ENCODE measurements at regions not wholly inside any gene's neighbourhood (a gene's known extent, or its start where the extent isn't known, plus 50 kb on each side); places are given as distances from the start of the nearest gene placed in this dataset.

GRCh38 chr15:97237160-97237559, 723.3 kb upstream of the ARRDC4 start:
- Histone ChIP-seq H3K9me3 (ENCODE audit: low read length) (no peaks in the 10 kb centered on the region), H3K4me2 (ENCODE audit: low read depth, low read length) (no peak overlapping the region), H3K4me1 (ENCODE audit: insufficient read depth, low read length) (no peaks in the 10 kb centered on the region), H3K27ac (ENCODE audit: extremely low read length, insufficient read depth, low read length) (no peak overlapping the region), H4K20me1 (ENCODE audit: insufficient read depth, low read length) (no peaks in the 10 kb centered on the region), H3K27me3 (ENCODE audit: control insufficient read depth in 1 of 2, insufficient read depth in 2 of 2, low read length in 2 of 2) (no peaks in the 10 kb centered on the region), H3K4me3 (replicated peaks in 1 of 3; ENCODE audit: insufficient read depth in 1 of 3, low read depth in 2 of 3, low read length in 3 of 3) (no peak overlapping the region), H3K79me2 (ENCODE audit: insufficient read depth, low read length) (no peaks in the 10 kb centered on the region), H2AFZ (ENCODE audit: low read length) (no peak overlapping the region), H3K36me3 (replicated peaks in 1 of 2; ENCODE audit: control insufficient read depth in 1 of 2, insufficient read depth in 2 of 2, low read length in 2 of 2) (no peaks in the 10 kb centered on the region), H3K9ac (ENCODE audit: insufficient read depth, low read depth, low read length) (no peak overlapping the region)
- ChIA-PET POLR2A (no interaction called here), CTCF (ENCODE audit: low intra/inter-chr PET ratio, low total read pairs) (no interaction called here)
- no peak for DNase-seq (ENCODE audit: low spot score)
- intact Hi-C loops (cut with micrococcal nuclease; ENCODE audit: unreplicated experiment) (loop anchor here (5.0 to 10.0 kb wide), 3 partner anchors 520 to 1472 kb away; no protein-coding TSS in a partner anchor), in situ Hi-C loops (cut with HindIII; ENCODE audit: extremely low pct_ligation_motif_present, low pct_unique_long_range_greater_than_20kb) (loop anchor here (10.0 to 25.0 kb wide), 2 partner anchors 900 to 1972 kb away; partner anchors contain the start of gene NR2F2)
- FAIRE-seq, result no peak
- no peak for TF ChIP-seq ZNF776 (CRISPR knock-in tag; IDR thresholded peaks at IDR 0.05)
- TF ChIP-seq REST (IDR thresholded peaks at IDR 0.05; ENCODE audit: borderline replicate concordance in 1 of 2, low read depth in 1 of 2, low read length in 2 of 2), result no peak
- no peak for TF ChIP-seq STAT5B (CRISPR knock-in tag; IDR thresholded peaks at IDR 0.05)
- TF ChIP-seq SKIL (CRISPR knock-in tag; IDR thresholded peaks at IDR 0.05; ENCODE audit: borderline replicate concordance), result no peak
- no peak for TF ChIP-seq ZNF18 (CRISPR knock-in tag; IDR thresholded peaks at IDR 0.05; ENCODE audit: insufficient replicate concordance)
- no peak for ATAC-seq
- BruUV-seq (replicated peaks), result no TSS peak
- WGBS (ENCODE audit: low lambda C conversion rate), result 20% methylated on average over 6 of the region's 6 CpGs

All from HepG2 (cell line).